ENCODE measurements at regions not wholly inside any gene's neighbourhood (a gene's known extent, or its start where the extent isn't known, plus 50 kb on each side); places are given as distances from the start of the nearest gene placed in this dataset.

DNA sequence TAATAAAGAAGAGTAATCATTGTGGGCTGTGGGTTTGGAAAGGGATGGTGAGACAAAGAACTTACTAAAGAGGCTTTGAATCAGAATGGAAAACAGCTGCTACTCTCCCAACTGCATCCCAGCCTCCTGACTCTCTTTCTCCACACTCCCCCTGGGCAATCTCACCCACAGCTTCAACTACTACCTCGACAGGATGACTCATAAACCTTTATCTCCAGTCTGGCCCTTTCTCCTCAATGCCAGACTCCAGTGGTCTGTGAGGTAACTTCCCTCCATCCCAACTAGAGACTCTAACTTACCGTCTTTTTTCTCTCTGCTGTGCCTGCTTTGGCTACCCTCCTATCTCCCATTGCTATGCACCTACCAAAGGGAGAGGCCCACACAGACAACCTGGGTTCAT is 135.3 kb upstream of the RREB1 start:
- no peak overlapping the region for H3K27ac ChIP-seq (ENCODE audit: low read depth, low read length)
- H3K27me3 ChIP-seq (ENCODE audit: insufficient read depth, low read length, poor library complexity, severe bottlenecking): no peaks in the 10 kb centered on the region
- no peak overlapping the region for H3K4me3 Mint-ChIP-seq
- no peaks in the 10 kb centered on the region for H3K4me1 ChIP-seq (ENCODE audit: insufficient read depth, low read length)
- no peak overlapping the region for H3K27ac Mint-ChIP-seq
- H3K36me3 Mint-ChIP-seq: peaks cover 0 to 4% (median 0%) of the 10 kb centered on the region in 3 donors
- no peaks in the 10 kb centered on the region for H3K4me1 Mint-ChIP-seq
- peaks cover 0 to 4% of the 10 kb centered on the region in 2 donors for H3K27me3 Mint-ChIP-seq
- no peak overlapping the region for H3K4me3 ChIP-seq (ENCODE audit: low read length)
- H3K36me3 ChIP-seq (ENCODE audit: insufficient read depth, low read length): no peaks in the 10 kb centered on the region
- ChIA-PET POLR2A (no interaction called here), CTCF (no interaction called here)
- no peak for DNase-seq
- H3K9me3 Mint-ChIP-seq: no peaks in the 10 kb centered on the region
- H3K9me3 ChIP-seq (ENCODE audit: low read length): no peaks in the 10 kb centered on the region

DNA sequence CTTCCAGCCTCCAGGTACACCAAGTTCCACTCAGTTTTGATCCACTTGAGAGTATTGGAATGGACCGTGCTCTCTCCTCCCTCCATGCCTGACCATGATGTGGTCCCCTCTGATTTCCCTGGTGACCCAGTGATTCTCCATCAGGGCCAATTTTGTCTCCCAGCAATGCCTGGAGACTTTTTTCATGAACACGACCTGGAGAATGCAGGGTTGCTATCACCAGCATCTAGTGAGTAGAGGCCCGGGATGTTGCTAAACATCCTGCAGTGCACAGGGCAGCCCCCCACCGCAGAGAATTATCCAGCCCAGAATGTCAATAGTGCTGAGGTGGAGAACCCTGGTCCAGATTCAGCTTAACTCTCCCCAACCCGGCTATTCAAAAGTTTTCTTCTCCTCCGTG is 134.0 kb upstream of the RREB1 start:
- no peak overlapping the region for H3K27ac ChIP-seq (ENCODE audit: low read depth, low read length)
- peaks cover 0 to 4% of the 10 kb centered on the region in 2 donors for H3K27me3 Mint-ChIP-seq
- no peaks in the 10 kb centered on the region for H3K4me1 Mint-ChIP-seq
- ChIA-PET CTCF (no interaction called here), POLR2A (no interaction called here)
- H3K9me3 ChIP-seq (ENCODE audit: low read length): no peaks in the 10 kb centered on the region
- no peaks in the 10 kb centered on the region for H3K9me3 Mint-ChIP-seq
- H3K27ac Mint-ChIP-seq: peak overlapping the region in 1 of 8 donors; percentile 31
- H3K27me3 ChIP-seq (ENCODE audit: insufficient read depth, low read length, poor library complexity, severe bottlenecking): no peaks in the 10 kb centered on the region
- no peaks in the 10 kb centered on the region for H3K36me3 ChIP-seq (ENCODE audit: insufficient read depth, low read length)
- H3K36me3 Mint-ChIP-seq: peaks cover 0 to 4% (median 0%) of the 10 kb centered on the region in 3 donors
- H3K4me3 ChIP-seq (ENCODE audit: low read length): no peak overlapping the region
- no peaks in the 10 kb centered on the region for H3K4me1 ChIP-seq (ENCODE audit: insufficient read depth, low read length)
- no peak for DNase-seq
- no peak overlapping the region for H3K4me3 Mint-ChIP-seq

DNA sequence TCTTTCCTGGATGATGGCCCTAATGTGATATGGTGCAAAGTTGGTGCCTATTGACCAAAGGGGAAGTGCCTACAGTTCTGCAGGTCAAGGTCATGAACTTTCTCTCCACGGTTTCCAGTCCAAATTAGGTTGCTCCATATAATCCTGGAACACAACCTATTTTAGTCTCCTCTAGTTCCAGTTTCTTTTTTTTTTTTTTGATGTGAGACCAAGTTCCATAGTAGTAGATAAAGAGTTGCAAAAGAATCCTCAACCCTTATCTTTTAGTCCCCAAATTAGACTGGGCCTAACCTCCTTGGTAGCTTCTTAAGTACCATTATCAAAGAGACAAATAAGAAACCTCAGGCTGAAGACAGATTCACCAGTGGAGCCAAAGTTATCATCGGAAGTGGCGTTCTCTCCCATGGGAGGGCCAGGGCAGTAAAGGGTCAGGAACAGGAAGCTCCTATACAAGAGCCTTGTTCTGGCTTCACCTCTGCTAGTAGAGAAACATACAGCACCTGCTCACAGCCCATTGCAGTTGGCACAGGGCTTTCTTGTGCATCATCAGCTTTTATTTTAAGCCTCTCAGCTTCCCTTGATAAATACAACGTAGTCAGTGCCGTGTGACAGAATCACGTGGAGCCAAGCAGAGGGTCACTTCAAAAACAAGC is 132.2 kb upstream of the RREB1 start:
- Histone ChIP-seq H3K27me3 (ENCODE audit: insufficient read depth, low read length, poor library complexity, severe bottlenecking) (no peaks in the 10 kb centered on the region), H3K4me3 (ENCODE audit: low read length) (no peak overlapping the region), H3K36me3 (ENCODE audit: insufficient read depth, low read length) (no peaks in the 10 kb centered on the region), H3K27ac (ENCODE audit: low read depth, low read length) (no peak overlapping the region), H3K4me1 (ENCODE audit: insufficient read depth, low read length) (no peaks in the 10 kb centered on the region), H3K9me3 (ENCODE audit: low read length) (no peaks in the 10 kb centered on the region)
- Mint-ChIP-seq H3K4me1 (no peaks in the 10 kb centered on the region), H3K27ac (no peak overlapping the region), H3K4me3 (no peak overlapping the region), H3K36me3 (no peaks in the 10 kb centered on the region), H3K9me3 (no peaks in the 10 kb centered on the region), H3K27me3 (peaks cover 4 to 8% of the 10 kb centered on the region in 2 donors)
- ChIA-PET CTCF (no interaction called here), POLR2A (no interaction called here)
- no peak for DNase-seq

DNA sequence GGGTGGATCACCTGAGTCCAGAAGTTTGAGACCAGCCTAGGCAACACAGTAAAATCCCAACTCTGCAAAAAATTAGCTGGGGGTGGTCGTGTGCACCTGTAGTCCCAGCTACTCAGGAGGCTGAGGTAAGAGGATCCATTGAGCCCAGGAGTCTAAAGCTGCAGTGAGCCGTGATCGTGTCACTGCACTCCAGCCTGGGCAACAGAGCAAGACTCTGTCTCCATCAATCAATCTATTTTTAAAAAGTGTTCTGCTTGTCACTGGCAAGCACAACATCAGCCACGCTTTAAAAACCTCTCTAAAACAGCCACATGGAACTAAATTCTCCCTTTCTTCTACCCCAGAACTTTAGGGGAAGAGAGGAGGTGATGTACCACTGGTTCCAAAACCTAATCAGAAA is 131.6 kb upstream of the RREB1 start:
- H3K36me3 ChIP-seq (ENCODE audit: insufficient read depth, low read length): no peaks in the 10 kb centered on the region
- H3K27me3 Mint-ChIP-seq: peaks cover 4 to 8% of the 10 kb centered on the region in 2 donors
- no peaks in the 10 kb centered on the region for H3K27me3 ChIP-seq (ENCODE audit: insufficient read depth, low read length, poor library complexity, severe bottlenecking)
- H3K4me1 ChIP-seq (ENCODE audit: insufficient read depth, low read length): no peaks in the 10 kb centered on the region
- ChIA-PET POLR2A (no interaction called here), CTCF (no interaction called here)
- no peaks in the 10 kb centered on the region for H3K9me3 ChIP-seq (ENCODE audit: low read length)
- no peaks in the 10 kb centered on the region for H3K4me1 Mint-ChIP-seq
- H3K4me3 Mint-ChIP-seq: no peak overlapping the region
- H3K9me3 Mint-ChIP-seq: no peaks in the 10 kb centered on the region
- H3K27ac Mint-ChIP-seq: no peak overlapping the region
- DNase-seq: no peak
- H3K27ac ChIP-seq (ENCODE audit: low read depth, low read length): no peak overlapping the region
- no peak overlapping the region for H3K4me3 ChIP-seq (ENCODE audit: low read length)
- no peaks in the 10 kb centered on the region for H3K36me3 Mint-ChIP-seq

DNA sequence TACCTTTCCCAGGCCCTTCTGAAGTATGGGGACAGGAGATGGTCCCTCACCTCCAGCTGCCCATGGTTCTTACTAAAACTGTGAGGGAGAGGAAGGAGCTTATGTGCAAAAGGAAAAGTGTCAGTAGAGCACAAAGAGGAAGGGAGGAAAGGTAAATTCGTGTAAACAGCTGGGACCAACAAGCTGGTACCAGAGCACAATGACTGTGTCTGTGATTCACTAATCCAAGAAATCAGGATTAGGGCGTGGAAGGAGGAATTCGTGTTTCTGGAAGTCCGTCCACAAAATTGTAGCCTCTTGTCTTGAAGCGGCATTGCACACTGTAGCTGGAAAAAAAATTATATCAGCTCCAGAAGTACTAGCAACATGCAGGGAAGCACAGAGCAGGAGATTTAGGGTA is 129.0 kb upstream of the RREB1 start:
- CTCF ChIA-PET: no interaction called here
- H3K9me3 Mint-ChIP-seq: no peaks in the 10 kb centered on the region

DNA sequence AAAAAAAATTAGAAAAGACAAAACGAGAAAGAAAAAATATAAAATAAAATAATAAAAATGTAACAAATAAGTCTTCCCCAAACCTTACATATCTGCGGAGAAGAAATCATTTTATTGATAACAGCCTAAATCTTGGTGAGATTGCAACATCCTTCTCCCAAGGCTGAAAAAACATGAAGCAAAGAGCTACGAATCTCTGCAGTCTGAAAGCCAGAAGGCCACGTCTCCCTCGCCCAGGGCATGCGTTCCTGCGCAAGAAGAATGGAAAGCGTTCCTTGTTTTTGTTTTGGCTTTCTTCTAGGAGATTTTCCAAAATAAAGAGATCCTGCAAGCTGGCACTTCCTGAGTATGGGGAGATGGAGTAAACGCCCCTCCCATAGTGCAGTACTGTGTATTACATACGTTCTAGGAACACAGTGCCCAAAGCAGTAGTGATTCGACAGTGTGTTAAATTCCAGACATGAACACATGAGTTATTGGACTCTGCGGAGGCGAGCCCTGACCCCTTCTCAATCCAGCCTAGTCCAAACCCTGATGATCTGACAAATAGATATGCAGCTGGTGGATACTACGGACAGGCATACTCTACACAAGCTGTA is 126.7 kb upstream of the RREB1 start:
- no peaks in the 10 kb centered on the region for H3K9me3 ChIP-seq (ENCODE audit: low read length)
- Mint-ChIP-seq H3K9me3 (no peaks in the 10 kb centered on the region), H3K4me3 (no peak overlapping the region), H3K27me3 (peaks cover 7 to 10% of the 10 kb centered on the region in 2 donors), H3K4me1 (no peaks in the 10 kb centered on the region), H3K27ac (peak overlapping the region in 1 of 8 donors; percentile 52), H3K36me3 (no peaks in the 10 kb centered on the region)
- POLR2A ChIA-PET: no interaction called here
- no peak overlapping the region for H3K27ac ChIP-seq (ENCODE audit: low read depth, low read length)
- H3K36me3 ChIP-seq (ENCODE audit: insufficient read depth, low read length): no peaks in the 10 kb centered on the region
- no peaks in the 10 kb centered on the region for H3K4me1 ChIP-seq (ENCODE audit: insufficient read depth, low read length)
- H3K27me3 ChIP-seq (ENCODE audit: insufficient read depth, low read length, poor library complexity, severe bottlenecking): no peaks in the 10 kb centered on the region
- H3K4me3 ChIP-seq (ENCODE audit: low read length): no peak overlapping the region
- no peak for DNase-seq
- CTCF ChIA-PET: no interaction called here

More for the DNA sequence above, 129.0 kb upstream of the RREB1 start:
- Histone ChIP-seq H3K4me3 (ENCODE audit: low read length) (no peak overlapping the region), H3K4me1 (ENCODE audit: insufficient read depth, low read length) (no peaks in the 10 kb centered on the region), H3K36me3 (ENCODE audit: insufficient read depth, low read length) (no peaks in the 10 kb centered on the region), H3K27me3 (ENCODE audit: insufficient read depth, low read length, poor library complexity, severe bottlenecking) (no peaks in the 10 kb centered on the region), H3K27ac (ENCODE audit: low read depth, low read length) (no peak overlapping the region), H3K9me3 (ENCODE audit: low read length) (no peaks in the 10 kb centered on the region)
- Mint-ChIP-seq H3K36me3 (no peaks in the 10 kb centered on the region), H3K4me1 (no peaks in the 10 kb centered on the region), H3K4me3 (no peak overlapping the region), H3K27ac (no peak overlapping the region), H3K27me3 (peaks cover 10 to 11% of the 10 kb centered on the region in 2 donors)
- POLR2A ChIA-PET: no interaction called here
- no peak for DNase-seq

DNA sequence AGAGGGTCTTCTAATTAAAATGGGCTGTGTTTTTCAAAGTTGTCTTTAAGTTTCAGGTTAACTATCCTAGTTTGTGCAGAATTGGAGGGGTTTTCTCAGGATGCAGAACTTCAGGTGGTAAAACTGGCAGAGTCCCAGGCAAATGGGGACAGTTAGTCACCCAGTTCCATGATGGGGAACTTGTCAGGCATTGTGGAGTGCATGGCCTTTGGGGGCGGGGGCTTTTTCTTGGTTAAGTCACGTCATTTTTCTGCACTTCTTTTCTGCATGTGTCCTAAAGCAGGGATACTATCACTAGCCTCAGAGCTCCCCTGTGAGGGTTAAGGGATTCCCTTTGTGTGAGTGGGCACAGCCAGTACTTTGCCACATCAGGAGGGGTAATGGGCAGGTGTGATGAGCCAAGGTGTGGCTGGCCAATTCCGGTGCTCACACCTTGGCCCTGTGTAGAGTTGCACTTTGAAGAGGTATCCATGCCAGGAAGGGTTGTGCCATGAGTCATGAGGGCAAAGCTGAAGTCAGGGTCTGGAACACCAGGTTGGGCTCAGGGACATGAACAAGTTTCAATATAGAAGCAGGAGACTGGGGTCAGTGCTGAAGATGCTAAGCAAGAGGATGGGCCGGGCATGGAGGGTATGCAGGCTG is 126.0 kb upstream of the RREB1 start:
- Mint-ChIP-seq H3K36me3 (no peaks in the 10 kb centered on the region), H3K9me3 (no peaks in the 10 kb centered on the region), H3K27ac (no peak overlapping the region), H3K27me3 (peaks cover 7 to 10% of the 10 kb centered on the region in 2 donors), H3K4me3 (no peak overlapping the region), H3K4me1 (no peaks in the 10 kb centered on the region)
- Histone ChIP-seq H3K4me1 (ENCODE audit: insufficient read depth, low read length) (no peaks in the 10 kb centered on the region), H3K27me3 (ENCODE audit: insufficient read depth, low read length, poor library complexity, severe bottlenecking) (no peaks in the 10 kb centered on the region), H3K36me3 (ENCODE audit: insufficient read depth, low read length) (no peaks in the 10 kb centered on the region), H3K27ac (ENCODE audit: low read depth, low read length) (no peak overlapping the region), H3K9me3 (ENCODE audit: low read length) (no peaks in the 10 kb centered on the region), H3K4me3 (ENCODE audit: low read length) (no peak overlapping the region)
- POLR2A ChIA-PET: no interaction called here
- CTCF ChIA-PET: no interaction called here
- no peak for DNase-seq

DNA sequence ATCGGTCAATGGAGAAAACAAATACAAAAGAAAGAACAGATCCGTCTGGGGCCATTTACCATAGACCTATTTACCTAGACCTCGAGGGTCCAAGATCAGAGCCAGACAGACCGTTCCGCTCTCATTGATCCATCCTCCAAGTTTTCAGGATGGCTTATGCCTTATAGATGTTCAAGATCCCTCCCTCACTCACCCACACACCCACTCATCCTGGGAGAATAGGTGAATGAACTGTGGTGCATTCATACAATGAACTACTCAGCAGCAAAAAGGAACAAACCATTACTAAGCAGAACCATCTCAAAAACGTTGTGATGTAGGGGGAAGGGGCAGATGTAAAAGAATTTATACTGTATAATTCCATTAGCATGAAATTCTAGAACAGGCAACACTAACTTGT is 125.1 kb upstream of the RREB1 start:
- CTCF ChIA-PET: no interaction called here
- H3K27ac Mint-ChIP-seq: no peak overlapping the region
- POLR2A ChIA-PET: no interaction called here
- no peak for DNase-seq
- H3K4me3 Mint-ChIP-seq: no peak overlapping the region
- H3K27me3 Mint-ChIP-seq: peaks cover 7 to 10% of the 10 kb centered on the region in 2 donors
- Histone ChIP-seq H3K27ac (ENCODE audit: low read depth, low read length) (no peak overlapping the region), H3K9me3 (ENCODE audit: low read length) (no peaks in the 10 kb centered on the region), H3K36me3 (ENCODE audit: insufficient read depth, low read length) (no peaks in the 10 kb centered on the region), H3K4me1 (ENCODE audit: insufficient read depth, low read length) (no peaks in the 10 kb centered on the region), H3K27me3 (ENCODE audit: insufficient read depth, low read length, poor library complexity, severe bottlenecking) (no peaks in the 10 kb centered on the region), H3K4me3 (ENCODE audit: low read length) (no peak overlapping the region)
- H3K36me3 Mint-ChIP-seq: no peaks in the 10 kb centered on the region
- no peaks in the 10 kb centered on the region for H3K9me3 Mint-ChIP-seq
- no peaks in the 10 kb centered on the region for H3K4me1 Mint-ChIP-seq

Measured in CD8-positive, alpha-beta memory T cell (primary cell).